Spleen (tissue), 11 donors: ENCODE measurements at regions not wholly inside any gene's neighbourhood (a gene's known extent, or its start where the extent isn't known, plus 50 kb on each side); places are given as distances from the start of the nearest gene placed in this dataset.

Experiments used
- DNase-seq: peaks from one replicate; pipeline ENCODE4 v3.0.0-alpha.2; 2020
- H3K27ac ChIP-seq, 8 donors: fragments of 200-600 bp; sonication (generic) in 7 of 8; 1 replicate in 4 of 8; 2 replicates in 4 of 8; pipeline versions ENCODE4 v1.5.0 to v1.8.0; 2016 to 2021; ENCODE audit warnings: inconsistent platforms in 4 of 8, mild to moderate bottlenecking in 4 of 8, moderate library complexity in 1 of 8
- H3K27me3 ChIP-seq, 7 donors: fragments of 200-600 bp; sonication (generic) in 6 of 7; replicated peaks in 1 of 7; 1 replicate in 4 of 7; 2 replicates in 3 of 7; pipeline versions ENCODE4 v1.5.0 to v1.8.0; 2016 to 2021; ENCODE audit warnings: inconsistent platforms in 3 of 7, mild to moderate bottlenecking in 1 of 7
- H3K36me3 ChIP-seq, 6 donors: fragments of 200-600 bp; sonication (generic) in 5 of 6; 1 replicate in 4 of 6; 2 replicates in 2 of 6; pipeline versions ENCODE4 v1.5.0 to v1.8.0; 2016 to 2021; ENCODE audit warnings: inconsistent platforms in 2 of 6
- H3K4me1 ChIP-seq, 6 donors: fragments of 200-600 bp; sonication (generic) in 5 of 6; 1 replicate in 3 of 6; 2 replicates in 3 of 6; pipeline versions ENCODE4 v1.5.0 to v1.8.0; 2016 to 2021; ENCODE audit warnings: inconsistent platforms in 3 of 6
- H3K4me3 ChIP-seq, 8 donors: fragments of 200-600 bp; sonication (generic) in 7 of 8; 1 replicate in 4 of 8; 2 replicates in 4 of 8; pipeline versions ENCODE4 v1.5.0 to v1.8.0; 2016 to 2021; ENCODE audit warnings: inconsistent platforms in 4 of 8, mild to moderate bottlenecking in 4 of 8, moderate library complexity in 2 of 8
- H3K9me3 ChIP-seq, 8 donors: fragments of 200-600 bp; sonication (generic) in 7 of 8; 1 replicate in 4 of 8; 2 replicates in 4 of 8; pipeline versions ENCODE4 v1.5.0 to v1.8.0; 2016 to 2021; ENCODE audit warnings: inconsistent platforms in 4 of 8
- POLR2A ChIP-seq, 3 donors: fragments of 450-650 bp; IDR thresholded peaks; one replicate each; pipeline ENCODE4 v1.5.1; 2017; ENCODE audit warnings: antibody characterized with exemption in 3 of 3, mild to moderate bottlenecking in 1 of 3
- POLR2AphosphoS5 ChIP-seq, 3 donors: sonication (generic); formaldehyde crosslinking; IDR thresholded peaks; one replicate each; pipeline ENCODE4 v1.5.1; 2017; ENCODE audit warnings: antibody characterized with exemption in 3 of 3
- WGBS, 5 donors: extraction: QIAGEN DNeasy Blood & Tissue Kit in 3 of 5; methylation state at CpG; one replicate each; pipeline versions ENCODE4 v1.1.5 to v1.1.7; 2013 to 2018; 5-methylcytosine and 5-hydroxymethylcytosine counted together
- intact Hi-C: fragments of 100-400 bp; cut with DNase I; formaldehyde crosslinking; loops from one replicate; pipeline ENCODE4 v1.15.0; 2023; ENCODE audit warnings: low total_unique reads
- TF ChIP-seq, protein P1 (sequence below), 11 experiments: fragments of 200-600 bp in 7 of 11; fragments of 450-650 bp in 4 of 11; sonication (generic) in 4 of 11; IDR thresholded peaks in 8 of 11; conservative IDR thresholded peaks in 3 of 11; 1 replicate in 7 of 11; 2 replicates in 4 of 11; pipeline versions ENCODE4 v1.4.0 to v1.8.0; 2016 to 2021; ENCODE audit warnings: antibody characterized with exemption in 11 of 11, inconsistent platforms in 4 of 11, mild to moderate bottlenecking in 1 of 11
- donor health status: healthy with polysubstance abuse.
- donor health status: DM: no; HTN: no; CAD: no; lungs with moderate emphysema.
- donor health status: DM: no; HTN: no; CAD: no.
- donor health status: Bipolar disorder and iron deficiency.
- donor health status: healthy.
- donor health status: DM: no; HTN: no; CAD: no.
- donor health status: DM: yes; HTN: yes; CAD: no.

DNA sequence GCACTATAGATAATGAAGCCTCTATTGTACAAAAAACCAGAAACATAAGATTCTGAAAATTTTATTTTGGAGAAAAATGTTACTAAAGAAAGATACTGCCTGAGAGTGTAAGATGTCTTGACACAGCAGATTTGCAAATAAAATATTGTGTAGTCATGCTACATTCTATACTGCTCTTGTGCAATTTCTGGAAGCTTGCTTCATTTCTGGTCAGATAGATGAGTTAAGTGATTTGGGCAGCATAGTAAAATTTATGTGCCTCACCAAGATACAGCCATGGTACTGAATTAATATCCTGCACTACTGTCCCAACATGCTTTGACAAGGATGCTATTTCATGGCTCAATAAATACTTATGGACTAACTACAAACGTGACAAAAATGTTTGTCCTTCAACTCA, 55.1 kb upstream of the STARD13 start:
- DNase-seq = no peak
- H3K4me1 ChIP-seq = peaks cover 0 to 5% (median 0%) of the 10 kb centered on the region in 6 donors
- H3K27me3 ChIP-seq = no peaks in the 10 kb centered on the region
- peak overlapping the region in 1 of 8 donors; percentile 23 for H3K27ac ChIP-seq
- WGBS, 5 donors = 51 to 61% (median 57%) methylated on average over 1 of the region's 1 CpG
- no peak overlapping the region for H3K4me3 ChIP-seq
- intact Hi-C loops = no loop called here
- TF ChIP-seq, protein P1, sequence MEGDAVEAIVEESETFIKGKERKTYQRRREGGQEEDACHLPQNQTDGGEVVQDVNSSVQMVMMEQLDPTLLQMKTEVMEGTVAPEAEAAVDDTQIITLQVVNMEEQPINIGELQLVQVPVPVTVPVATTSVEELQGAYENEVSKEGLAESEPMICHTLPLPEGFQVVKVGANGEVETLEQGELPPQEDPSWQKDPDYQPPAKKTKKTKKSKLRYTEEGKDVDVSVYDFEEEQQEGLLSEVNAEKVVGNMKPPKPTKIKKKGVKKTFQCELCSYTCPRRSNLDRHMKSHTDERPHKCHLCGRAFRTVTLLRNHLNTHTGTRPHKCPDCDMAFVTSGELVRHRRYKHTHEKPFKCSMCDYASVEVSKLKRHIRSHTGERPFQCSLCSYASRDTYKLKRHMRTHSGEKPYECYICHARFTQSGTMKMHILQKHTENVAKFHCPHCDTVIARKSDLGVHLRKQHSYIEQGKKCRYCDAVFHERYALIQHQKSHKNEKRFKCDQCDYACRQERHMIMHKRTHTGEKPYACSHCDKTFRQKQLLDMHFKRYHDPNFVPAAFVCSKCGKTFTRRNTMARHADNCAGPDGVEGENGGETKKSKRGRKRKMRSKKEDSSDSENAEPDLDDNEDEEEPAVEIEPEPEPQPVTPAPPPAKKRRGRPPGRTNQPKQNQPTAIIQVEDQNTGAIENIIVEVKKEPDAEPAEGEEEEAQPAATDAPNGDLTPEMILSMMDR (IDR thresholded peaks at IDR 0.05 in 8 of 11, conservative IDR thresholded peaks at IDR 0.05 in 3 of 11) = no peak
- TF ChIP-seq POLR2A (IDR thresholded peaks at IDR 0.05) = no peak
- TF ChIP-seq POLR2AphosphoS5 (IDR thresholded peaks at IDR 0.05) = no peak
- H3K9me3 ChIP-seq = no peaks in the 10 kb centered on the region
- no peaks in the 10 kb centered on the region for H3K36me3 ChIP-seq

DNA sequence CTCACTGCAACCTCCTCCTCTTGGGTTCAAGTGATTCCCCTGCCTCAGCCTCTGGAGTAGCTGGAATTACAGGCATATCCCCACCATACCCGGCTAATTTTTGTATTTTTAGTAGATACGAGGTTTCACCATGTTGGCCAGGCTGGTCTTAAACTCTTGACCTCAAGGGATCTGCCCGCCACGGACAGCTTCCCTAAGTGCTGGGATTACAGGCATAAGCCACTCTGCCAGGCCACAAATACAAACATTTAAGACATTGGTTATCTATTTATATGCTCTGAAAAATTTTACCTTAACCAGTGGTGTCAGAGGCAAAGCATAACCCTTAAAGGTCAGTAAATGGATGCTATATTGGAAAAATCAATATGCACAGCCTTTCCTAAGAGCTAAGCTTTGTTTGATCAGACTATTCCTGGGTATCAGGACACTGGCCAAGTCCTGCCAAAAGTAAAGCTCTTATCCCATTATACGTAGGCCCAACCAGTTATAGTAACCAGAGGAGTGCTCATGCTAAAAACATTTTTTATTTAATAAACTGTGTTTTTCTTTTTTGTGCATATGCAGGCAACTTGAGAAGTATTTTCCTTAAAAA, 56.4 kb upstream of the STARD13 start:
- Histone ChIP-seq H3K4me1 (peaks cover 0 to 5% (median 0%) of the 10 kb centered on the region in 6 donors), H3K9me3 (no peaks in the 10 kb centered on the region), H3K27ac (no peak overlapping the region), H3K4me3 (no peak overlapping the region), H3K36me3 (no peaks in the 10 kb centered on the region), H3K27me3 (no peaks in the 10 kb centered on the region)
- DNase-seq = no peak
- intact Hi-C loops = no loop called here
- TF ChIP-seq POLR2AphosphoS5 (IDR thresholded peaks at IDR 0.05) (no peak), POLR2A (IDR thresholded peaks at IDR 0.05) (no peak)
- TF ChIP-seq, protein P1 (IDR thresholded peaks at IDR 0.05 in 8 of 11, conservative IDR thresholded peaks at IDR 0.05 in 3 of 11) = no peak
- 82 to 93% (median 90%) methylated on average over 5 of the region's 5 CpGs for WGBS, 5 donors

DNA sequence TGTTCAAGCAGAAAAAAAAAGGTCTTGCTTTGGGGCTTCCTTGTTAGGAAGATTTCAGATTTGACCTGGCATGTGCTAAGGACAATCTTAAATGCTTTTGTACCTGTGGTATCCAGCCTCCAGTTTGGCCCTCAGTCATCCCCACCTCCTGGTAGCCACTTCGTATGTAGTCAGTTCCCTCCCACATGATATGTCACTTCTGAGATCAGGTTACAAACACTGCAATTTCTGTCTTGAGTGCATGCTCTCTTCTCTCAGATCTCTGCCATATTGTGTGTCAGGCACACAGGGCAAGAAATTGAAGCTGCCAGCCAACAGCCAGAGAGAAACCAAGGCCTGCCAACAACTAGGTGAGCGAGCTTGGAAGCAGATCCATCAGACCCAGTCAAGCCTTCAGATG, 60.3 kb upstream of the STARD13 start:
- Histone ChIP-seq H3K36me3 (no peaks in the 10 kb centered on the region), H3K4me1 (peaks cover 0 to 22% (median 9%) of the 10 kb centered on the region in 6 donors), H3K9me3 (no peaks in the 10 kb centered on the region), H3K27me3 (peaks cover 0 to 22% (median 0%) of the 10 kb centered on the region in 7 donors), H3K27ac (no peak overlapping the region), H3K4me3 (no peak overlapping the region)
- DNase-seq = no peak
- TF ChIP-seq POLR2AphosphoS5 (IDR thresholded peaks at IDR 0.05) (no peak), POLR2A (IDR thresholded peaks at IDR 0.05) (no peak)
- TF ChIP-seq, protein P1 (IDR thresholded peaks at IDR 0.05 in 8 of 11, conservative IDR thresholded peaks at IDR 0.05 in 3 of 11) = no peak
- intact Hi-C loops = no loop called here
- WGBS, 5 donors = 83 to 92% (median 86%) methylated on average over 2 of the region's 2 CpGs

DNA sequence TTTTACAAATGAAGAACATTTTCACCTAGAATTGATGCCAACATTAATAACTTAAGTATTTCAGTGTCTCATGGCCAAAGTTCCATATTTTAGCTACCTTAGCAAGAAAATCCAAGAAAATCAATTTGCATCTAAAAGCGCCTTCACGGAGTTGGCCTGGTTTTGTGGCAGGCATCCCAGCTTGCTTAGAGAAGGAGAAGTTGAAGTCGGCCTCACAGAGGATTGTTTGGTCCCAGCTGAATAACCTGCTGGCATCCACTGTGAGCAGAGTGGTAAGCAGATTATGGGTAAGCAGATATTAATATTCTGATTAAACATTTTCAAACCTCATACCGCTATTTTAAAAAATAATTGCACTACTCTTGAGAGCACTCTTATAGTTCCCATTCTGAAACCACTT, 62.3 kb upstream of the STARD13 start:
- Histone ChIP-seq H3K36me3 (no peaks in the 10 kb centered on the region), H3K4me1 (peaks cover 5 to 42% (median 26%) of the 10 kb centered on the region in 6 donors), H3K4me3 (no peak overlapping the region), H3K27me3 (peaks cover 0 to 28% (median 0%) of the 10 kb centered on the region in 7 donors), H3K27ac (no peak overlapping the region), H3K9me3 (no peaks in the 10 kb centered on the region)
- intact Hi-C loops = no loop called here
- DNase-seq = no peak
- TF ChIP-seq POLR2AphosphoS5 (IDR thresholded peaks at IDR 0.05) (no peak), POLR2A (IDR thresholded peaks at IDR 0.05) (no peak)
- TF ChIP-seq, protein P1 (IDR thresholded peaks at IDR 0.05 in 8 of 11, conservative IDR thresholded peaks at IDR 0.05 in 3 of 11) = no peak
- WGBS, 5 donors = 86 to 99% (median 97%) methylated on average over 4 of the region's 4 CpGs
